ENCODE measurements at regions not wholly inside any gene's neighbourhood (a gene's known extent, or its start where the extent isn't known, plus 50 kb on each side); places are given as distances from the start of the nearest gene placed in this dataset.

DNA sequence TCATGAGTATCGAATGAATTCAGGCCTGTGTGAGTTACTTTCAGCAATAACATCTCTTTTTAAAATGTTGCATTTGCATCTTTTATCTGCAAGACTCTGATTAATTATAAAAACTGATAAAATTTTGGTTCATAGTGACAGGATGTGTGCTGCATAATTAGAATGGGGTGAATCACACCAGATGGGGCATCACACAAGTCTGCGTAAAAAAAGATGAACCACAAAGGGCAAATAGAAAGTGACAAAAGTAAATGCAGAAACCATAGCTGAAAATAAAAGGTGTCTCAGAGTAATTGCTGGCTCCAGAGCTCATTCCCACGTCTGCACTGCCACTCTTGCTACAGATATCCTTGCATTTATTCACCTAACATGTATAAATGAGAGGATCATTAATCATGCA lies 131.1 kb downstream of the HS3ST1 start:
- Histone ChIP-seq H3K27ac (no peak overlapping the region), H3K4me3 (no peak overlapping the region), H3K4me1 (peaks cover 0 to 21% (median 0%) of the 10 kb centered on the region in 3 donors), H3K27me3 (no peaks in the 10 kb centered on the region), H3K36me3 (no peaks in the 10 kb centered on the region), H3K9me3 (no peaks in the 10 kb centered on the region)
- intact Hi-C loops (cut with DNase I) = no loop called here
- TF ChIP-seq, protein P1, sequence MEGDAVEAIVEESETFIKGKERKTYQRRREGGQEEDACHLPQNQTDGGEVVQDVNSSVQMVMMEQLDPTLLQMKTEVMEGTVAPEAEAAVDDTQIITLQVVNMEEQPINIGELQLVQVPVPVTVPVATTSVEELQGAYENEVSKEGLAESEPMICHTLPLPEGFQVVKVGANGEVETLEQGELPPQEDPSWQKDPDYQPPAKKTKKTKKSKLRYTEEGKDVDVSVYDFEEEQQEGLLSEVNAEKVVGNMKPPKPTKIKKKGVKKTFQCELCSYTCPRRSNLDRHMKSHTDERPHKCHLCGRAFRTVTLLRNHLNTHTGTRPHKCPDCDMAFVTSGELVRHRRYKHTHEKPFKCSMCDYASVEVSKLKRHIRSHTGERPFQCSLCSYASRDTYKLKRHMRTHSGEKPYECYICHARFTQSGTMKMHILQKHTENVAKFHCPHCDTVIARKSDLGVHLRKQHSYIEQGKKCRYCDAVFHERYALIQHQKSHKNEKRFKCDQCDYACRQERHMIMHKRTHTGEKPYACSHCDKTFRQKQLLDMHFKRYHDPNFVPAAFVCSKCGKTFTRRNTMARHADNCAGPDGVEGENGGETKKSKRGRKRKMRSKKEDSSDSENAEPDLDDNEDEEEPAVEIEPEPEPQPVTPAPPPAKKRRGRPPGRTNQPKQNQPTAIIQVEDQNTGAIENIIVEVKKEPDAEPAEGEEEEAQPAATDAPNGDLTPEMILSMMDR (IDR thresholded peaks at IDR 0.05) = no peak
- no peak for TF ChIP-seq POLR2A (IDR thresholded peaks at IDR 0.05)
- 50 to 60% methylated on average over 3 of the region's 3 CpGs for WGBS, 2 donors
- no peak for DNase-seq

DNA sequence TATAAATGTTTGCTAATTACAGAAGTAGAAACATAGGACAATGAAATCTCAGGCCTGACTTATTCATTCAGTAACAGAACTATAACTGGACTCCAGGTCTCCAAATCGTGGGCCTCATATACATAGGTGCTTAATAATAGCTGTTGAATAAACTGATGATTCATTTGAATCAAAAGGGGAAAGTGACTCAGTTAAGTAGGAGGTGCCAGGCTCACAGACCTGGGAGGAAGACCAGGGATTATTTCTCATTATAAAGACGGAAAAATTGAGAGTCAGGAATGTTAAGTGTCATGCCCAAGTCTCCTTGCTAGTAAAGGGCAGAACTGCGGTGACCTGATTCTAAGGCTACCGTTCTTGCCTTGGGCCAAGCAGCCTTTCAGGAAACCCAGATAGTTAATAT lies 131.5 kb downstream of the HS3ST1 start:
- Histone ChIP-seq H3K4me1 (peaks cover 0 to 21% (median 0%) of the 10 kb centered on the region in 3 donors), H3K27ac (no peak overlapping the region), H3K27me3 (no peaks in the 10 kb centered on the region), H3K4me3 (no peak overlapping the region), H3K9me3 (no peaks in the 10 kb centered on the region), H3K36me3 (no peaks in the 10 kb centered on the region)
- intact Hi-C loops (cut with DNase I) = no loop called here
- 27 to 38% methylated on average over 4 of the region's 4 CpGs for WGBS, 2 donors
- TF ChIP-seq POLR2A (IDR thresholded peaks at IDR 0.05) = no peak
- TF ChIP-seq, protein P1 (IDR thresholded peaks at IDR 0.05) = no peak
- no peak for DNase-seq

DNA sequence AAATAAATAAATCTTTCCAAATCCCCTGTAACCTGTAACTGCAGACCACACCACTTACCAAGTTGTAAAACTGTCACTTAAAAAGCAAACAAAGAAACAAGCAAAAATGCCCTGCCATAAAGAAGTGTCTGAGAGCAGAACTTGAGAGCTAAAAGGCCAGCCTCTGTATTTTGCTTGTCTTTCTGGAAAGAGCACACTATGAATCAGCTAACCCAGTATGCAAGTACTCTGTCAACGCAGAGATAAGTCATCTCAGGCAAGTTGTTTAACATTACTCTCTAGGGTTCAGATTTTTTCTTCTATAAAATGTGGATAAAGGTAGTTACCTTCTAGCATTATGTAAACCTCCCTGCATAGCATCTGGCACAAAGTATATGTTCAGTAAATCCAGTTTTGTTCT lies 134.8 kb downstream of the HS3ST1 start:
- TF ChIP-seq POLR2A (IDR thresholded peaks at IDR 0.05) = no peak
- TF ChIP-seq, protein P1 (IDR thresholded peaks at IDR 0.05) = no peak
- Histone ChIP-seq H3K27me3 (no peaks in the 10 kb centered on the region), H3K36me3 (no peaks in the 10 kb centered on the region), H3K4me3 (no peak overlapping the region), H3K27ac (no peak overlapping the region), H3K4me1 (peaks cover 0 to 13% (median 0%) of the 10 kb centered on the region in 3 donors), H3K9me3 (no peaks in the 10 kb centered on the region)
- WGBS, 2 donors = 67 to 74% methylated on average over 1 of the region's 1 CpG
- intact Hi-C loops (cut with DNase I) = no loop called here
- DNase-seq = no peak

DNA sequence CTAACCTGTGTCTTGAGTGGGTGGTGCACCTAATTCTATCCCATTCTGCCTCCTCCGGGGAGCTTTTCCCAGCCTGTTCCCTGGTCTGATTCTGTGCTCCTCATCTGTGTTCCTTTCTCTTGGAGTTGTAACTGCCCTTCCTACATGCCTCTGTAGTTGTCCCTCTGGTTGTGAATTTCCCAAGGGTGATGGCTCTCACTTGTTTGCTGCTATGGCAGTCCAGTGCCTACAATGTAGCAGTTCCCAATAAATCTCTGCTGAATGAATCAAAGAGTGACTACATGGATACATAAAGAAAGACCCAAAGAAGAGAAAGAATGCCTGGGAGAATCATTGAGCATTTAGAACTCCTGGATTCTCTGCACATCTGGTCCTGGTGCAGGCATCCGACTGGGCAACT lies 141.6 kb downstream of the HS3ST1 start:
- H3K36me3 ChIP-seq = no peaks in the 10 kb centered on the region
- 67 to 82% methylated on average over 2 of the region's 2 CpGs for WGBS, 2 donors
- no peak for TF ChIP-seq POLR2A (IDR thresholded peaks at IDR 0.05)
- TF ChIP-seq, protein P1 (IDR thresholded peaks at IDR 0.05) = no peak
- H3K4me3 ChIP-seq = no peak overlapping the region
- H3K4me1 ChIP-seq = no peaks in the 10 kb centered on the region
- DNase-seq = no peak
- H3K27me3 ChIP-seq = no peaks in the 10 kb centered on the region
- H3K9me3 ChIP-seq = peaks cover 0 to 5% (median 0%) of the 10 kb centered on the region in 3 donors
- intact Hi-C loops (cut with DNase I) = no loop called here
- no peak overlapping the region for H3K27ac ChIP-seq

DNA sequence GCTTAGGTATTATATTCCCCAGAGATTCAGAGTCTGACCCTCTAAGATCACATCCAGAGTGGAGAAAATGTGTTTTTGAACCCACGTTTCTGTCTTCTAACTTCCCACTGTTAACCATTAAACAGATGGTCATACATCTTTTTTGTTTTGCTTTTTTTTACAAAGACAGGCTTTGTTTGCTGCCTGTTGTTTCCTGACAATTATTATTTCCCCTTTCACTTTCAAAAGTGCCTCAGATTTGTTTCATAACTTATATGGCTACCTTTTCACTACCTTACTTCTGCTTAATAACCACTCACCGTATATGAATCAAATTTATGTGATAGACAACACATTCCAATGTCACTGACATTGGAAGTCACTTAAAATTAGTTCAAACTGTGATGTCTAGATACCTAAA lies 142.2 kb downstream of the HS3ST1 start:
- no peak overlapping the region for H3K4me3 ChIP-seq
- H3K9me3 ChIP-seq = peaks cover 0 to 5% (median 0%) of the 10 kb centered on the region in 3 donors
- no peaks in the 10 kb centered on the region for H3K36me3 ChIP-seq
- H3K4me1 ChIP-seq = no peaks in the 10 kb centered on the region
- intact Hi-C loops (cut with DNase I) = no loop called here
- no peak overlapping the region for H3K27ac ChIP-seq
- no peaks in the 10 kb centered on the region for H3K27me3 ChIP-seq
- TF ChIP-seq POLR2A (IDR thresholded peaks at IDR 0.05) = no peak
- TF ChIP-seq, protein P1 (IDR thresholded peaks at IDR 0.05) = no peak
- WGBS, 2 donors = 29 to 44% methylated on average over 2 of the region's 2 CpGs
- DNase-seq = no peak
